Activated CD4-positive, alpha-beta T cell treated with anti-CD3 and anti-CD28 coated beads for 36 hours (primary cell): ENCODE measurements at regions not wholly inside any gene's neighbourhood (a gene's known extent, or its start where the extent isn't known, plus 50 kb on each side); places are given as distances from the start of the nearest gene placed in this dataset.
"Not testable (repeated sequence)": the region's sequence is repeated elsewhere in the genome, so short reads cannot be mapped to it uniquely, and the experiment has no call there.

ENCODE experiments used
- ATAC-seq: fragments of 200-7000 bp; cut with Tn5 transposase; one replicate; pipeline ENCODE4 v1.10.0; 2021; ENCODE audit warnings: mild to moderate bottlenecking, moderate library complexity
- CTCF ChIA-PET: fragments of 350-600 bp; sonication (Branson Sonifier 250); formaldehyde crosslinking; loops from one replicate; lab custom pipeline; 2021; ENCODE audit warnings: antibody characterized with exemption; lab: Charles Lee
- POLR2A ChIA-PET: fragments of 350-600 bp; sonication (Branson Sonifier 250); formaldehyde crosslinking; loops from one replicate; lab custom pipeline; 2021; ENCODE audit warnings: antibody characterized with exemption, inconsistent platforms; lab: Charles Lee
- DNase-seq: peaks from one replicate; pipeline ENCODE4 v3.0.0-alpha.2; 2020
- H3K27ac Mint-ChIP-seq: one replicate; pipeline ENCODE4 v1.8.0; 2021; ENCODE audit warnings: mixed read lengths
- H3K27me3 Mint-ChIP-seq: one replicate; pipeline ENCODE4 v1.8.0; 2021; ENCODE audit warnings: mixed read lengths
- H3K36me3 Mint-ChIP-seq: one replicate; pipeline ENCODE4 v1.8.0; 2021; ENCODE audit warnings: low read depth, mixed read lengths
- H3K4me1 Mint-ChIP-seq: one replicate; pipeline ENCODE4 v1.8.0; 2021; ENCODE audit warnings: mixed read lengths
- H3K4me3 Mint-ChIP-seq: one replicate; pipeline ENCODE4 v1.8.0; 2021; ENCODE audit warnings: mild to moderate bottlenecking, moderate library complexity, mixed read lengths
- H3K9me3 Mint-ChIP-seq: one replicate; pipeline ENCODE4 v1.8.0; 2021; ENCODE audit warnings: low read depth, mixed read lengths
- intact Hi-C, 2 experiments: fragments of 100-400 bp; cut with DNase I in 1 of 2; cut with micrococcal nuclease in 1 of 2; formaldehyde crosslinking; loops; one replicate each; pipeline versions ENCODE4 v1.14.2 to v1.15.1; 2022 to 2024; cut with DNase I, micrococcal nuclease

- Mint-ChIP-seq H3K4me3 (no peak overlapping the region), H3K27ac (no peak overlapping the region), H3K27me3 (peaks cover 2% of the 10 kb centered on the region), H3K9me3 (no peaks in the 10 kb centered on the region), H3K36me3 (no peaks in the 10 kb centered on the region), H3K4me1 (no peaks in the 10 kb centered on the region)
- DNase-seq: no peak
- ChIA-PET POLR2A (no interaction called here), CTCF (no interaction called here)
- intact Hi-C loops: no loop called here
- ATAC-seq: no peak
Measured at GRCh38 chr13:76683168-76683567, 203.0 kb downstream of the KCTD12 start.

GRCh38 chr13:76680112-76680511 is 206.1 kb downstream of the KCTD12 start:
- ATAC-seq (no peak), DNase-seq (no peak)
- POLR2A ChIA-PET: no interaction called here
- Mint-ChIP-seq H3K4me1 (no peaks in the 10 kb centered on the region), H3K27ac (no peak overlapping the region), H3K36me3 (no peaks in the 10 kb centered on the region), H3K4me3 (no peak overlapping the region), H3K27me3 (peaks cover 4% of the 10 kb centered on the region), H3K9me3 (no peaks in the 10 kb centered on the region)
- CTCF ChIA-PET: interaction anchor here (1.0 to 1.3 kb wide), 2 partner anchors 10 to 50 kb away, joined by 3 read pairs; no protein-coding TSS in a partner anchor
- intact Hi-C loops: no loop called here

GRCh38 chr13:76677043-76677442 is 209.2 kb downstream of the KCTD12 start:
- Mint-ChIP-seq H3K36me3 (no peaks in the 10 kb centered on the region), H3K4me3 (no peak overlapping the region), H3K27me3 (peaks cover 4% of the 10 kb centered on the region), H3K4me1 (no peaks in the 10 kb centered on the region), H3K27ac (no peak overlapping the region), H3K9me3 (no peaks in the 10 kb centered on the region)
- POLR2A ChIA-PET: no interaction called here
- intact Hi-C loops: no loop called here
- DNase-seq (no peak), ATAC-seq (no peak)
- CTCF ChIA-PET: no interaction called here

- Mint-ChIP-seq H3K9me3 (no peaks in the 10 kb centered on the region), H3K36me3 (no peaks in the 10 kb centered on the region), H3K27me3 (peaks cover 4% of the 10 kb centered on the region), H3K27ac (no peak overlapping the region), H3K4me1 (no peaks in the 10 kb centered on the region), H3K4me3 (no peak overlapping the region)
- DNase-seq: no peak
- ChIA-PET CTCF (no interaction called here), POLR2A (no interaction called here)
- intact Hi-C loops: no loop called here
- ATAC-seq: no peak
Measured at GRCh38 chr13:76672420-76672819, 213.8 kb downstream of the KCTD12 start.

GRCh38 chr13:76668716-76669115 is 217.5 kb downstream of the KCTD12 start:
- Mint-ChIP-seq H3K27me3 (no peaks in the 10 kb centered on the region), H3K4me3 (no peak overlapping the region), H3K36me3 (no peaks in the 10 kb centered on the region), H3K4me1 (no peaks in the 10 kb centered on the region), H3K27ac (no peak overlapping the region), H3K9me3 (no peaks in the 10 kb centered on the region)
- ATAC-seq (no peak), DNase-seq (no peak)
- ChIA-PET POLR2A (no interaction called here), CTCF (interaction anchor here (1.0 to 2.8 kb wide), 5 partner anchors 10 to 811 kb away, joined by 3 to 17 read pairs (median 3); no protein-coding TSS in a partner anchor)
- intact Hi-C loops: loop anchor here in 1 of 2 experiments (5.0 kb wide), 2 partner anchors 219 to 314 kb away; partner anchors contain the start of gene KCTD12

GRCh38 chr13:76668141-76668540 is 218.1 kb downstream of the KCTD12 start:
- Mint-ChIP-seq H3K4me1 (no peaks in the 10 kb centered on the region), H3K4me3 (no peak overlapping the region), H3K27ac (no peak overlapping the region), H3K9me3 (no peaks in the 10 kb centered on the region), H3K36me3 (no peaks in the 10 kb centered on the region), H3K27me3 (no peaks in the 10 kb centered on the region)
- CTCF ChIA-PET: interaction anchor here (1.0 to 2.8 kb wide), 6 partner anchors 11 to 811 kb away, joined by 3 to 17 read pairs (median 4); no protein-coding TSS in a partner anchor
- intact Hi-C loops: loop anchor here in 1 of 2 experiments (5.0 kb wide), 2 partner anchors 219 to 314 kb away; partner anchors contain the start of gene KCTD12
- no peak for ATAC-seq
- POLR2A ChIA-PET: no interaction called here
- DNase-seq: no peak

- Mint-ChIP-seq H3K27me3 (peaks cover under 1% of the 10 kb centered on the region), H3K27ac (no peak overlapping the region), H3K9me3 (no peaks in the 10 kb centered on the region), H3K36me3 (no peaks in the 10 kb centered on the region), H3K4me1 (no peaks in the 10 kb centered on the region), H3K4me3 (no peak overlapping the region)
- ChIA-PET POLR2A (no interaction called here), CTCF (interaction anchor here (1.0 to 2.8 kb wide), 3 partner anchors 217 to 236 kb away, joined by 4 to 17 read pairs (median 9); no protein-coding TSS in a partner anchor)
- DNase-seq (peak; percentile 9), ATAC-seq (peak; percentile 88)
- intact Hi-C loops: loop anchor here (1.0 to 5.0 kb wide), 3 partner anchors 220 to 315 kb away; partner anchors contain the start of gene KCTD12 (in 1 of the 2)
Measured at GRCh38 chr13:76667551-76667950, 218.7 kb downstream of the KCTD12 start.

GRCh38 chr13:76663592-76664335 is 222.4 kb downstream of the KCTD12 start:
- POLR2A ChIA-PET: no interaction called here
- no peak overlapping the region for H3K4me3 Mint-ChIP-seq
- no peaks in the 10 kb centered on the region for H3K4me1 Mint-ChIP-seq
- no peak overlapping the region for H3K27ac Mint-ChIP-seq
- H3K9me3 Mint-ChIP-seq: no peaks in the 10 kb centered on the region
- peaks cover 2% of the 10 kb centered on the region for H3K27me3 Mint-ChIP-seq
- no peak for ATAC-seq
- intact Hi-C loops: no loop called here
- CTCF ChIA-PET: interaction anchor here (1.3 kb wide), 1 partner anchor 15 kb away, joined by 3 read pairs; no protein-coding TSS in a partner anchor
- DNase-seq: no peak
- H3K36me3 Mint-ChIP-seq: no peaks in the 10 kb centered on the region

- ATAC-seq, H3K36me3 Mint-ChIP-seq, H3K9me3 Mint-ChIP-seq, H3K27me3 Mint-ChIP-seq, POLR2A ChIA-PET, H3K27ac Mint-ChIP-seq, H3K4me1 Mint-ChIP-seq, DNase-seq, H3K4me3 Mint-ChIP-seq, intact Hi-C loops: not testable (repeated sequence)
- CTCF ChIA-PET: interaction anchor here (0.6 to 0.8 kb wide), 2 partner anchors 107 to 205 kb away, joined by 3 read pairs; no protein-coding TSS in a partner anchor
Measured at GRCh38 chr13:76659074-76659473, 227.1 kb downstream of the KCTD12 start.

GRCh38 chr13:76656500-76656899 is 229.7 kb downstream of the KCTD12 start:
- intact Hi-C loops: no loop called here
- no peak overlapping the region for H3K27ac Mint-ChIP-seq
- CTCF ChIA-PET: no interaction called here
- no peak overlapping the region for H3K4me3 Mint-ChIP-seq
- H3K36me3 Mint-ChIP-seq: no peaks in the 10 kb centered on the region
- POLR2A ChIA-PET: no interaction called here
- H3K9me3 Mint-ChIP-seq: no peaks in the 10 kb centered on the region
- H3K27me3 Mint-ChIP-seq: peaks cover 4% of the 10 kb centered on the region
- ATAC-seq (no peak), DNase-seq (no peak)
- H3K4me1 Mint-ChIP-seq: no peaks in the 10 kb centered on the region

GRCh38 chr13:76656056-76656455 is 230.1 kb downstream of the KCTD12 start:
- no peak for ATAC-seq
- no peak for DNase-seq
- ChIA-PET CTCF (interaction anchor here (1.6 kb wide), 1 partner anchor 19 kb away, joined by 3 read pairs; no protein-coding TSS in a partner anchor), POLR2A (no interaction called here)
- Mint-ChIP-seq H3K36me3 (no peaks in the 10 kb centered on the region), H3K27me3 (peaks cover 4% of the 10 kb centered on the region), H3K4me3 (no peak overlapping the region), H3K27ac (no peak overlapping the region), H3K9me3 (no peaks in the 10 kb centered on the region), H3K4me1 (no peaks in the 10 kb centered on the region)
- intact Hi-C loops: no loop called here

GRCh38 chr13:76654263-76654662 is 231.9 kb downstream of the KCTD12 start:
- Mint-ChIP-seq H3K9me3 (no peaks in the 10 kb centered on the region), H3K4me1 (no peaks in the 10 kb centered on the region), H3K4me3 (no peak overlapping the region), H3K27me3 (peaks cover 4% of the 10 kb centered on the region), H3K36me3 (no peaks in the 10 kb centered on the region), H3K27ac (no peak overlapping the region)
- CTCF ChIA-PET: no interaction called here
- POLR2A ChIA-PET: no interaction called here
- intact Hi-C loops: no loop called here
- ATAC-seq (no peak), DNase-seq (no peak)
